ENCODE measurements at regions not wholly inside any gene's neighbourhood (a gene's known extent, or its start where the extent isn't known, plus 50 kb on each side); places are given as distances from the start of the nearest gene placed in this dataset.

- no peak for TF ChIP-seq CTCF (IDR thresholded peaks at IDR 0.05; ENCODE audit: borderline replicate concordance, control extremely low read depth, extremely low read depth, insufficient read depth, missing control alignments)
- in situ Hi-C loops (cut with MboI; ENCODE audit: low sequenced_read_pairs, unreplicated experiment) = no loop called here
- DNase-seq (ENCODE audit: low spot score) = no peak
These were observed 473.4 kb downstream of the METTL15 start for GRCh38 chr11:28581286-28582242.

GRCh38 chr11:28571371-28571770, 463.2 kb downstream of the METTL15 start:
- TF ChIP-seq CTCF (IDR thresholded peaks at IDR 0.05; ENCODE audit: borderline replicate concordance, control extremely low read depth, extremely low read depth, insufficient read depth, missing control alignments) = no peak
- DNase-seq (ENCODE audit: low spot score) = no peak
- in situ Hi-C loops (cut with MboI; ENCODE audit: low sequenced_read_pairs, unreplicated experiment) = no loop called here

GRCh38 chr11:28569106-28569505, 460.9 kb downstream of the METTL15 start:
- TF ChIP-seq CTCF (IDR thresholded peaks at IDR 0.05; ENCODE audit: borderline replicate concordance, control extremely low read depth, extremely low read depth, insufficient read depth, missing control alignments) = no peak
- in situ Hi-C loops (cut with MboI; ENCODE audit: low sequenced_read_pairs, unreplicated experiment) = no loop called here

GRCh38 chr11:28566339-28567089, 458.3 kb downstream of the METTL15 start:
- no peak for TF ChIP-seq CTCF (IDR thresholded peaks at IDR 0.05; ENCODE audit: borderline replicate concordance, control extremely low read depth, extremely low read depth, insufficient read depth, missing control alignments)
- in situ Hi-C loops (cut with MboI; ENCODE audit: low sequenced_read_pairs, unreplicated experiment) = no loop called here
- DNase-seq (ENCODE audit: low spot score) = no peak

More at GRCh38 chr11:28569106-28569505, 460.9 kb downstream of the METTL15 start:
- no peak for DNase-seq (ENCODE audit: low spot score)

GRCh38 chr11:28559492-28559891, 451.3 kb downstream of the METTL15 start:
- no peak for DNase-seq (ENCODE audit: low spot score)
- TF ChIP-seq CTCF (IDR thresholded peaks at IDR 0.05; ENCODE audit: borderline replicate concordance, control extremely low read depth, extremely low read depth, insufficient read depth, missing control alignments) = no peak
- in situ Hi-C loops (cut with MboI; ENCODE audit: low sequenced_read_pairs, unreplicated experiment) = no loop called here

GRCh38 chr11:28547321-28547741, 439.1 kb downstream of the METTL15 start:
- in situ Hi-C loops (cut with MboI; ENCODE audit: low sequenced_read_pairs, unreplicated experiment) = loop anchor here (25.0 kb wide), 1 partner anchor 835 kb away; the partner anchor contains the start of gene BDNF
- DNase-seq (ENCODE audit: low spot score) = no peak
- TF ChIP-seq CTCF (IDR thresholded peaks at IDR 0.05; ENCODE audit: borderline replicate concordance, control extremely low read depth, extremely low read depth, insufficient read depth, missing control alignments) = no peak

Data from GM13976 (cell line).